Liver (tissue), 3 donors: ENCODE measurements at regions not wholly inside any gene's neighbourhood (a gene's known extent, or its start where the extent isn't known, plus 50 kb on each side); places are given as distances from the start of the nearest gene placed in this dataset.

Source experiments
- ATF3 ChIP-seq: IDR thresholded peaks from 2 replicates; pipeline ENCODE4 v1.6.1; 2016; ENCODE audit warnings: antibody characterized with exemption
- CTCF ChIP-seq: fragments of 150-350 bp; IDR thresholded peaks from 2 replicates; pipeline ENCODE4 v1.5.1; 2017; ENCODE audit warnings: improper control_type of control experiment, low read depth, low read length; ENCODE audit not compliant: missing input control
- EGR1 ChIP-seq, 2 donors: IDR thresholded peaks; 2 replicates each; pipeline ENCODE4 v1.6.1; 2016 to 2018; ENCODE audit warnings: antibody characterized with exemption in 2 of 2, low read depth in 2 of 2
- GABPA ChIP-seq, 2 donors: IDR thresholded peaks in 1 of 2; conservative IDR thresholded peaks in 1 of 2; 2 replicates each; pipeline ENCODE4 v1.6.1; 2016; ENCODE audit warnings: antibody characterized with exemption in 2 of 2, mild to moderate bottlenecking in 1 of 2, moderate library complexity in 1 of 2
- RAD21 ChIP-seq, 2 donors: IDR thresholded peaks; 2 replicates each; pipeline ENCODE4 v1.6.1; 2016; ENCODE audit warnings: antibody characterized with exemption in 2 of 2, mild to moderate bottlenecking in 2 of 2
- REST ChIP-seq: IDR thresholded peaks from 2 replicates; pipeline ENCODE4 v1.6.1; 2016; ENCODE audit warnings: antibody characterized with exemption, mild to moderate bottlenecking
- SP1 ChIP-seq: IDR thresholded peaks from 2 replicates; pipeline ENCODE4 v1.6.1; 2018; ENCODE audit warnings: antibody characterized with exemption, mild to moderate bottlenecking
- YY1 ChIP-seq: IDR thresholded peaks from 2 replicates; pipeline ENCODE4 v1.6.1; 2016; ENCODE audit warnings: antibody characterized with exemption, mild to moderate bottlenecking
- donor health status: healthy.
- donor health status: healthy.

- TF ChIP-seq CTCF (no peak), GABPA (IDR thresholded peaks at IDR 0.05 in 1 of 2, conservative IDR thresholded peaks at IDR 0.05 in 1 of 2) (no peak), REST (no peak), YY1 (no peak), RAD21 (IDR thresholded peaks at IDR 0.05) (no peak), ATF3 (no peak), SP1 (no peak), EGR1 (IDR thresholded peaks at IDR 0.05; ENCODE audit: low read depth in 2 of 2) (no peak)
These were observed 169.8 kb upstream of the SDK2 start for GRCh38 chr17:73814075-73814474.
